Stimulated activated CD8-positive, alpha-beta memory T cell treated with anti-CD3 and anti-CD28 coated beads, Interleukin-7, amount 100 ng/mL, for 1 hour (primary cell): ENCODE measurements at regions not wholly inside any gene's neighbourhood (a gene's known extent, or its start where the extent isn't known, plus 50 kb on each side); places are given as distances from the start of the nearest gene placed in this dataset.
"Not testable (repeated sequence)": the region's sequence is repeated elsewhere in the genome, so short reads cannot be mapped to it uniquely, and the experiment has no call there.

ENCODE experiments used
- DNase-seq, 2 donors: peaks; one replicate each; pipeline ENCODE4 v3.0.0-alpha.2; 2020; ENCODE audit warnings: low read depth in 2 of 2

DNA sequence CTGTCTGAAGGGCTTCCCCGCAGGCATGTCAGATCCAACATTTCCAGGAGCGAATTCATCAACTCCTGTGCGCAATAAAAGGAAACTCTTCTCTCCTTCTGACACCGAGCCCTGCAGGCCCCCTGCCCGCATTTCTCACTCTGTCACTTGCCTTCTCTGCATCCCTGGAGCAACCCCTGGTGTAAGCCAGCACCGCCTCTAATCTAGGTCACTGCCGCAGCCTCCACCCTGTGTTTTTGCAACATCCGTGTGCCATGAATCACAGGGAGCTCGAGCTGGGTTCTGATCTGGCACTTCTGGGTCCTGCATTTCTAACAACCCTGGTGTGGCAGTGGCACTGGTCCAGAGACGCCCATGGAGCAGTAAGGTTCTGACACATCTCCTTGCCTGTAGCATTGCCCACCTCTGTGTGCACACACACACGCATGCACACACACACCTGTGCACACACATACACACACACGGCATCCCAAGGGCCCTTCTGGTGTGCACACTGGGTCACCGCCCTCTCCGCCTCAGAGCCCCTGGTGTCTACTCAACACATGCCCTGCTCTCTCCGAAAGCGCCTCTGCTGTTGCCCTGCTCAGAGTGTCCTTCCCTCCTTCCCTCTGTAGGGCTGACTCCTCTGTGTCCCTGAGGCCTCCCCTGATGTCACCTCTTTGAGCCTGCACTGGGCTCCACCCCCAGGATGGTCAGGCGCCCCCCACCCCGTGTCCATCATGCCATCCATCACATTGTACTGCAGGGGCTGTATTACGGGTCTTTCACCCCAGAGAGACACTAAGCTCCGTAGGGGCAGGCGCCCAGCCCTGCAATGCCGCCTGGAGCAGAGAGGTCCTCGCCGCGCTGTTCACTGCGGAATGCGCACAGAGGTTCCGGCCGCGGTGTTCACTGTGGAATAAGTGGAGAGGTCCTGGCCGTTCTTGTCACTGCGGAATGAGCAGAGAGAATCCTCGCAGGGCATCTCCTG is 111.4 kb upstream of the SFSWAP start:
- no peak for DNase-seq

DNA sequence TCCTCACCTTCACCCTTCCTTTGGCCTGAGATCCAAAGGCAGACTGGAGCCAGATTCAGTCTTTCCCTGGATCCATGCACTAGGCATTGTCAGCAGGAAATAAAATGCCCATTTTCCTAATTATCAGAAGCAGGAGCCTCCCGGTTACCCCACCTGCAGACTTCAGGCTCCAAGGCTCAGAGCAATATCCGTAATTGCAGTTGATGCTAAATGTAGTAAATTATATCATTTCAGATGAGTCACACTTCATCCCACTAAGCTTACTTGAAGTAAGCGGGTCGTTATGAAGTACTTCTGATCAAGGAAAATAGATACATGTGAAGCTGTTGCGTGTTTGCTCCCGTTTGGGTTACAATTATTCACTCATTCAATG is 110.7 kb upstream of the SFSWAP start:
- no peak for DNase-seq

DNA sequence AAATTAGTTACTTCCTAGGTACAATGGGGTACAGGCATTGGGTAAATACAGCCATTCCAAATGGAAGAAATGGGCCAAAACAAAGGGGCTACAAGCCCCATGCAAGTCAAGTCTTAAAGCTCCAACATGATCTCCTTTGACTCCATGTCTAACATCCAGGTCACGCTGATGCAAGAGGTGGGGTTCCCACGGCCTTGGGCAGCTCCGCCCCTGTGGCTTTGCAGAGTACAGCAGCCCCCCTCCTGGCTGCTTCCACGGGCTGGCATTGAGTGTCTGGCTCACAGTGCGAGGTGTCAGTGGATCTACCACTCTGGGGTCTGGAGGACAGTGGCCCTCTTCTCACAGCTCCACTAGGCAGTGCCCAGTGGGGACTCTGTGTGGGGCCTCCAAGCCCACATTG is 109.4 kb upstream of the SFSWAP start:
- DNase-seq, result not testable (repeated sequence)

DNA sequence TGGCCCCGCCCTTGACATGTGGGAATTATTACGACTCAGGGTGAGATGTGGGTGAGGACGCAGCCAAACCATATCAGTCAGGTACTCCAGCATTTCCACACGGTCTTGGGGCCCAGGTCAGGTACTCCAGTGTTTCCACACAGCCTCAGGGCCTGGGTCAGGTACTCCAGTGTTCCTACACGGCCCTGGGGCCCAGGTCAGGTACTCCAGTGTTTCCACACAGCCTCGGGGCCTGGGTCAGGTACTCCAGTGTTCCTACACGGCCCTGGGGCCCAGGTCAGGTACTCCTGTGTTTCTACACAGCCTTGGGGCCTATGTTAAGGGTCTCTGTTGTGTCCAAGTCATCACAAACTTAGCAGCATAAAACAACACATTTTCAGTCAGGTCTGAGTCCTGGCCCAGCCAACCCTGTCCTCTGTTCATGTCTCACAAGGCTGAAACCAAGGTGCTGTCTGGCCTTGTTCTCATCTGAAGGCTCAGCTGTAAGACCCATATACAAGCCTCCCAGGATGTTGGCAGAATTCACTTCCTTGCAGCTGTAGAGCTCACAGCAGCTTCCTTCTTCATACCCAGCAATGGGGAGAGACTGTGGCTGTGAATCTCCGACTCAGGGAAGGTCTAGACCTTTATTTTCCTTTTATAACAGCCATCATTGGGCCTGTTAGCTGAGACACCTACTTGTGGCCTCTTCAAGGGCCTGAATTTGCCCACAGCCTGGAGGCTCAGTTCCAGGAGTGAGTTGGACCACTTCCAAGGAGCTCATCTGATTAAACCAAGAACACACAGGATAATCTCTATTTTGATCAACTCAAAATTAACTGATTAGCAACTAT is 107.6 kb upstream of the SFSWAP start:
- DNase-seq, result no peak

DNA sequence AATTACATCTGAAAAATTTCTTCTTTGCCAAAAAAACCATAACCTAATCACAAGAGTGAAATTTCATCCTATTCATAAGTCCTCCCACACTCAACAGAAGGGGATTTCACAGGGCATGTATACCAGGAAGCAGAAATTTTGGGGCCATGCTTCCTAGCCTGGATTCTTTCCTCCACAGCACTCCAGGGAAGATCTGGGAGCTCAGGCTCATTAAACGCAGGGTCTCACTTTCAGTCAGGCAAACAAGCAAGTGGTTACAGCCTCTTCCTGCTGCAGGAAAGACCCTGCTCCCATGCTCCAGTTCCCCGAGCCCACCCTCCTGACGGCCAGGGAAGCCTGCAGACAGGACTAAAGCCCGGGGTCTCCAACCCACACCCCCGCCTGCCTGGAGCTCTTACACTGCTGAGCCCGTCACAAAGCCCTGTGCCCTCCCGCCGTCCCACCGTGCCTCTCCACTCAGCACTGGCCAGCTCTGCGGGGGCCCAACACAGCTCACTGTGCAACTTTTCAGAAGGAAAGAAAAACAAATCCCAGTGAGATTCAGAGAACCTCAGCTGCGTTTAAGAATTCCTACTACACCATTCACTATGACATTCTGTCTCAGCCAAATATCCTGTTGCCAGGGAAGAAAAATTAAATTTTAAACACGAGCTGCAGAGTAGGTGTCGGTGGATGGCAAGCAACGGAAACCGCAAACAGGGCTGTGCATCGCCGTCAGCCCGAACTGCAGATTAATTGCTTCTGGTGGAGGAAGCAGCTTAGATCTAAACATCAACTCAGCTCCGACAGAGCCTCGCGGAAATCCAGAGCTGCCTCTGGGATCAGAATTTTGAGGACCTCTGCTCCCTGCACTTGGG is 106.7 kb upstream of the SFSWAP start:
- DNase-seq, result no peak

DNA sequence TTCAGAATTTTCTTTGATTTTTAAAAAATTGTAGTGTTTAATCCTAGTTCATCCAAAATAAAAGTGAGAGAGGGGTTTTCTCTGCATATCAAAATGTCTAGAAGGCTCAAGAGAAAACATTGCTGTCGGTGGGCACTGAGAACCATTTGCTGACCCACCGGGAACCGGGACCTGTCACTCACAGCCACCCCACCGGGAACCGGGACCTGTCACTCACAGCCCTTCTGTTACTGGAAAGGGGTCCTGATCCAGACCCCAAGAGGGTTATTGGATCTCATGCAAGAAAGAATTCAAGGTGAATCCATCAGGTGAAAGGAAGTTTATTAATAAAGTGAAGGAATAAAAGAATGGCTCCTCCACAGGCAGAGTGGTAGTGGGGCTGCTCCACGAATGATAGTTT is 106.0 kb upstream of the SFSWAP start:
- DNase-seq, result no peak

DNA sequence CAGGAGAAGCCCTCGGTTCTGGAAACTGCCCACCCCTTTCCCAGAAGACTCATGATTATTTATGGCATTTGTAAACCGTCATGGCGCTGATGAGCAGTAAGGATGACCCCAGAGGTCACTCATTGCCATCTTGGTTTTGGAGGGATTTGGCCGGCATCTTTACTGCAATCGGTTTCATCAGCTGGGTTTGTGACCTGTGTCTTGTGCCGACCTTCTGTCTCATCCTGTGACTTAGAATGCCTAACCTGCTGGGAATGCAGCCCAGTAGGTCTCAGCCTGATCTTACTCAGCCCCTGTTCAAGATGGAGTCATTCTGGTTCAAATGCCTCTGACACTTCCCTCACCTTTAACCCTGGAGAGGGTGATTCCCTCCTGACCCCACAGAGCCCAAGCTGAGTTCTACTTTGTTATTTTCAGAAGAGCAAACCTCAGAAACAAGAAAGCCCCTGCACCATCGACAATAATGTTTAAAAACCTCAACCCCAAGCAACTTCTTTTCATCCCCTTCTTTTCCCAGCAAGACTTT is 105.5 kb upstream of the SFSWAP start:
- DNase-seq, result no peak

DNA sequence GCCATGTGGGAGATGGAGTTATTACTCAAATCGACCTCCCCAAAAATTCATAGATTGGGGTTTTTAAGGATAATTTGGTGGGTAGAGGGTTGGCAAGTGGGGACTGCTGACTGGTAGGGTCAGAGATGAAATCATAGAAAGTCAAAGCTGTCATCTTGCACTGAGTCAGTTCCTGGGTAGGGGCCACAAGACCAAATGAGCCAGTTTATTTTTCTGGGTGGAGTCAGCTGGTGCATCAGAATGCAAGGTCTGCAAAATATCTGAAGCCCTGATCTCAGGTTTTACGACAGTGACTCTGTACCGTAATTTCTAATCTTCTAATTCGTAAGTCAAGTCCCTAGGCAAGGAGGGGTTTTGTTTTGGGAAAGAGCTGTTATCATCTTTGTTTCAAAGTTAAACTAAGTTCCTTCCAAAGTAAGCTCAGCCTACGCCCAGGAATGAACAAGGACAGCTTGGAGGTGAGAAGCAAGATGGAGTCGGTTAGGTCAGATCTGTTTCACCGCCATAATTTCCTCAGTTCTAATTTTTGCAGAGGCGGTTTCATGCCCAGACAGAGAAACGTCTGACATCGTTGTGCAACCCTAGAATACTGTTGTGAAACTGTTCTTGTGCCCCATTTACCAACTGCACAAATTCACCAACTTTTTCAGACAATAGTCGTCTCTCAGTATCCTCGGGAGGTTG is 104.5 kb upstream of the SFSWAP start:
- DNase-seq, result no peak

DNA sequence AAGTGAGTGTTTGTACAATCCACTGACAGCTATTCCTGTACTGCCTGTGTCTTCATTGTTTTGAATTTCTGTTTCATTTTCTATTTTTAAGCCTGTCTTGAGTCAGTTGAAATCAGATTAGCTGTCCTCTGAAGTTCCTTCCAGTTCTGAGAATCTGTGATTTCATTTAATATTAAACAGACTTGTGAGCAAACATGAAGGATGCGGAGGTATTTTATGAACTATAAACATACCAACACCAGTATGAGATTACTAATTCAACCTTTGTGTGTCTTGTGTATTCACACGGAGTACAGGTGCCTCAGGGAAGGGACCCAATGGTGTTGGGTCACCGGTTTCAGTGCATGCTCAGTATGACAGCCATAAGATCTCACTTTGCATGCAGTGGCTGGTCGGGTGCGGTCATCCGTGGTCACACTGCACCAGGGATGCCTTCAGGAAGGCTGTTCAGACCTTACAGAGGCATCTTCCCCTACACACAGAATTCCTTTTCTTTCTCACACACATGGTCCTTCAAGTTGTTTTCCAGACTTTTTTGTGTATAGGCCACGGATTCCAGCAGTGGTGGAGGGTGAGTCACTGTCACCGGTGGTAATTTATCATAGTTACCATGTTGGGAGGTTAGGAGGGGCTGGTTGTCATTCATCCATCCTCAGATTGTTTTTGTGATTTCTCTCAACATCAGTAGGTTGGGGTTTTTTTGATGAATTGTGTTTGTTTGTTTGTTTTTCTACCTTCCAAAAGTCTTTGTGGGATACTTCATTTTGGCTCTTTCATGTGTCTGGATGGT is 103.0 kb upstream of the SFSWAP start:
- DNase-seq, result no peak

DNA sequence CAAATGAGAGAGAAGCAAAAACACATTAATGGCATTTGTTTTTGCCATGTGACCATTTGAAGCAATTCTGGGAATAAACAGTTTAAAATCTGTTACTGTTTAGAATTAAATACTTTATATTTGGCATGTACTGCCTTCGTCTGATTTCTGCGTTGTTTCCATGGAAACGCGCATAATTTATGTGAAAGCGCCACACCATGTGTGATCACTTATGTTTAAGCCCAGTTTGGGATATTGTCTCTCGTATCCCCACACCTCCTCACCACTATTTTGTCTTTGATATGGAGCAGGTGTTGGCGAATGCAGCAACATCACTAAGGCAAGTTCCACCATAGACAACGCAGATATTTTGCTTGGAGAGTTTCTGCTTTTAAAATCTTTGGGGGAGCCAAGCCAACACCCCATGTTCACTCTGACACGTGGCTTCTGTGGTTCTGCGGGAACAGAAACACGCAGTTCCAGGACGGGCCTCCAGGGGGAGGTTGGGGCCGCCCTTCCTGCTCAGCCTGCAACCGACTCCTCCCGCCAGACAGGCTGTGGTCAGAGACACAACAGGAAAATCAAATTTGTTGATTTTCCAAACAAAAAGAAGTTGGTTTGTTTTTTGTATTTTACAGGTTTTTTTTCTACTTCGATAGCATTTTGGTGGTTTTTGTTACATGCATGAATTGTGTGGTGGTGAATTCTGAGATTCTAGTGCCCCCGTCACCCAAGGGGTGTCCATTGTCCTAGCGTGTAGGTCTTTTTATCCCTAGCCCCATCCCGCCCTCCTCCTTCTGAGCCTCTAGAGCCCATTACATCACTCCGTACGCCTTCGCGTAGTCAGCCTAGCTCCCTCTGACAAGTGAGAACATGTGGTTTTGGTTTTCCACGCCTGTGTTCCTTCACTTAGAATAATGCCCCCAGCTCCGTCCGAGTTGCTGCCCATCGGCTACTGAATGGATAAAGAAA is 101.9 kb upstream of the SFSWAP start:
- peak; percentile 16 to 39 for DNase-seq

DNA sequence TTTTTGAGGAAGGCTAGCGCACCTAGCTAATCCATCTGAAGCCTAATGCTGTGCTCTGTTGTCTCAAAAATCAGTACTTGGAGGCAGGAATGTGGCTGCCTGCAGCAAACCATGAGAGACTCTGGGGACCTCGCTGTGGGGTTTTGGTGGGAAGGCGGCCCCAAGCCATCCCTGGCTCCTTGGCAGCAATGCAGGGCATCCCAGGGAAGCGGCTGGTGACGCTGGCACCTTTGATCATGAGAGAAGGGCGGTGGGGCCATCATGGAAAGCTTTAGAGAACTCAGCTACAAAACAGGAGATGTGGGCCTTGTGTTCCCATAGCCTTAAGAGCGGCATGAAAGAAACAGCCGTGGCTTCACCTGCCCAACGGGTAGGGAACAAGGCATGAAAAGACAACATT is 101.1 kb upstream of the SFSWAP start:
- DNase-seq, result no peak

DNA sequence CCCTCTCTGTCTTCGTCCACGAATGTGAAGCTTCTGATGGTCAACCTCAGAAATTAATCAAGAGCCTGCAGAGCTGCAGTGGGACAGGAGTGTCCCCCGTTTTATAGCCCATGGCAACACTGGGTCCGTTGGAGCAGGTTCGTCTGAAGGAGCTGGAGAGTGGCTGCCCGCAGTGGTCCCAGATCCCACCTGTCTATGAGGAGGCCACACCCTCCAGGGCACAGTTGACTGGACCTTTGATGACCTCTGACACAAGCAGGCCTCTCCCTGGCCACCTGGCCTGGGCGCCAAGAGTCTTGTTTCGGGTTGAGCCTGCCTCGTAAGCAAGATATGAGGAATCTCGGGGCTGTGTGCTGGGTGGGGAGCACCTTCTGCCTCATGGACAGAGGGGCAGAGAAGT is 100.7 kb upstream of the SFSWAP start:
- no peak for DNase-seq

DNA sequence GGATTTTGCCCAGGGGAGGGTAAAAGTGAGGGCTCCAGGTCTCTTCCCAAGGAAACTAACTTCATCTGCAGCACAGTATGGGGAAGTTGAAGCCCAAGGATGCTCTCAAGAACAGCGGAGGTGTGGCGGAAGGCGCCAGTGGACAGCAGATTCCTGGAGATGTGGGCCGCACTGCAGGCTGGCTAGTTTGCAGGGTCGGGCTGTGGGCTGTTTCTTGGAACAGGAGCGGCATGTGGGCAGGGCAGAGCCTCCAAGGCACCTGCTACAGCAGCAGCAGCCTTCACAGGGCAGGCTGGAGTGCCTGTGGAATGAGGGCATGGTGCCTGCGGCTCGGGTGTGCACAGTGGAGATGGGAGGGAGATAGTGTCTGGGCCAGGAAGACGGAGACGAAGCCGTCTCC is 100.0 kb upstream of the SFSWAP start:
- no peak for DNase-seq

DNA sequence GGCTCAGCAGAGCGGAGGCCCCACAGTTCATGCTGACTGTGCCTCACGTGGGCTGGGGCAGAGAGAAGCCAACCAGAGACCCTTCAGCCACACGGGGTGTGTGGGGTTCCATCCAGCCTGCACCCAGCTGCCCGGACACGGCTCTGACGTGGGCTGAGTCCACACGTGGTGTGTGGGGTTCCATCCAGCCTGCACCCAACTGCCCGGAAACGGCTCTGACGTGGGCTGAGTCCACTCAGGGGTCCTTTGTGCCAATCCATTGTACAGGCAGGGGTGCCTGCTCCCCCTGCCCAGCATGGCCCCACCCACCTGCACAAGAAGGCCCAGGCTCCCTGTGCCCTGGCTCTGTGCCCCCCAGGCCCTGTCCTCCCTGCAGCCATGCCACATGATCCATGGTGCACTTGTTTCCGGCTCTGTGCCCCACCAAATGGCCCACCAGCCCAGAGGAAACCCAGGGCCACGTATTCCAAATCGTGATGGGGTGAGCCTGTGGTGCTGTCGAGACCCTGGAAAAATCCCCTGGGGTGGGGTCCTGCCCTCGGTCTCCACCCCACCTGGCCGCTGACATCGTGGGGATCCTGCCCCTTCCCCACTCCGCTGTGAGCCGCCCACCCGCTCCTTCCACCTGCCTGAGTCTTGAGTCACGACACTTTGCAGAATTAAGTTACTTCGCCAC is 99.3 kb upstream of the SFSWAP start:
- no peak for DNase-seq

DNA sequence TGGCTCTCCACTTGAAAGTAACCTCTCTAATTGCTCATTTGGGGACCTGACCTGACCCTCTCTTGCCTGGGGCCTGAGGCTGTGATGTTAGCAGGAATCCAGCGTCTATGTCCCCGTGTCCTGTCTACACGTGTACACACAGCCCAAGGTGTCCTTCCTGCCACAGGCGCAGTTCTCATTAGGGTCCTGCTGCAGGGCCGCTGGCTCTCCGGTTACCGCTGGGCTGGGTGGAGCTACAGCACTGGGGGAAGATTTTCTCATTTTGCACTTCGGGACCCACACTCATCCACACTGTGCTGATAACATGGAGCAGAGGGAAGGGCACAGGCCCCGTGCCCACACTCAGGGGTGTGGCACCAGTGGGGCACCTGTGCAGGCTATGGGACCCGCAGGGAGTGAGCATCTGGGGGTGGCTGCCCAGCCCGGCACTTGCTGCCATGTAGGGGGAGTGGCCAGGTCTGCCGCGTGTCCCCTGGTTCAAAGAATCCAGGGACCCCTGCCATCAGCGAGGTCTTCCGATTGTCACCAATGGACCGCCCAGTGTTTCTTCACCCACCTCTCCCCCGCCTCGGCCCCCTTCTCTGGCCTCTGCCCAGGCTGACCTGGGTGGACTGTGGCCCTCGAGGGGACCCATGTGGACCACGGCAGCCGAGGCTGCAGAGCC is 98.7 kb upstream of the SFSWAP start:
- DNase-seq, result no peak

DNA sequence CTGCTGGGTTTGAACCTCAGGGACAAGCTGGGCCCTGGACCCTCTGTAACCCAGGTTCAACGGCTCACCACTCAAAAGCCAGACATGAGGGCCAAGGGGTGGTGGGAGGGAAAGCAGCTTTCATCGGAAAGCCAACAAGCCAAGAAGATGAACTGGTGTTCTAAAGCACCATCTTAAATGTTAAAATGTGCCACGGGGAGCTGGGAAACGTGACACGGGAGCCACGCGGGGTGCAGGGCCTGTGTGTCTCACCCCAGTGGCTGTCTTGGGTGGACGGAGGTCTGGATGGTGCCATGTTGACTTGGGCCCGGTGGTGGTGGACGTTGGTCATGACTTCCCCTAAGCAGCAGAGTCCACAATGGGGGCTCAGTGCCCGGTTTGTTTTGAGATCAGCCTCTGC is 97.7 kb upstream of the SFSWAP start:
- no peak for DNase-seq

DNA sequence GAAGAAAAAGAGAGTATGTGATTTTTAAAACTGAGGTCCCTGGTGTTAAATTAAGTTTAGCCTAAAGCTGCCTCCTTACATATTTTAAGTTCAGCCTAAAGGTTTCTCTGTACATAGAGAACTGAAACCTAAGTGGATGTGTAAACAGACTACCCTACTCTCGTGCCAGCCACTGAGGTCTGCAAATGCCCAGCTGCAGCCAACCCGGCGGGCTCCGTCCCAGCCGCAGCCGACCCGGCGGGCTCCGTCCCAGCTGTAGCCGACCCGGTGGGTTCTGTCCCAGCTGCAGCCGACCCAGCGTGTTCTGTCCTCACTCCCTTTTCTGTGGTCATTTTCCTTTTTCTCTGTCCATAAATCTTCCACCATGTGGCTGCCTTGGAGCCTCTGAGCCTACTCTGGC is 97.2 kb upstream of the SFSWAP start:
- no peak for DNase-seq
